Esophagus squamous epithelium (tissue), 5 donors: ENCODE measurements at regions not wholly inside any gene's neighbourhood (a gene's known extent, or its start where the extent isn't known, plus 50 kb on each side); places are given as distances from the start of the nearest gene placed in this dataset.

Experiments used
- DNase-seq: peaks from one replicate; lab custom pipeline; 2025; lab: John Stamatoyannopoulos, UW
- H3K27ac ChIP-seq, 4 donors: fragments of 200-600 bp; sonication (generic); one replicate each; pipeline ENCODE4 v1.5.1; 2016 to 2019; ENCODE audit warnings: mild to moderate bottlenecking in 1 of 4
- H3K27me3 ChIP-seq, 4 donors: fragments of 200-600 bp; sonication (generic); 1 replicate in 3 of 4; 2 replicates in 1 of 4; pipeline versions ENCODE4 v1.5.1 to v1.6.0; 2017 to 2021; ENCODE audit warnings: antibody characterized with exemption in 1 of 4
- H3K36me3 ChIP-seq, 3 donors: fragments of 200-600 bp; sonication (generic); one replicate each; pipeline ENCODE4 v1.5.1; 2016 to 2019
- H3K4me1 ChIP-seq, 3 donors: fragments of 200-600 bp; sonication (generic); one replicate each; pipeline ENCODE4 v1.5.1; 2017 to 2019
- H3K4me3 ChIP-seq, 4 donors: fragments of 200-600 bp; sonication (generic); 1 replicate in 3 of 4; 2 replicates in 1 of 4; pipeline ENCODE4 v1.5.1; 2016 to 2019; ENCODE audit warnings: mild to moderate bottlenecking in 2 of 4, moderate library complexity in 1 of 4
- H3K9me3 ChIP-seq, 3 donors: fragments of 200-600 bp; sonication (generic); one replicate each; pipeline ENCODE4 v1.5.1; 2016 to 2019
- CTCF ChIP-seq, 6 experiments: fragments of 450-650 bp in 4 of 6; fragments of 200-600 bp in 2 of 6; sonication (generic) in 2 of 6; IDR thresholded peaks; one replicate each; pipeline ENCODE4 v1.5.1; 2016 to 2019; ENCODE audit warnings: antibody characterized with exemption in 6 of 6, mild to moderate bottlenecking in 4 of 6, moderate library complexity in 4 of 6
- POLR2A ChIP-seq, 4 donors: fragments of 450-650 bp; IDR thresholded peaks; one replicate each; pipeline ENCODE4 v1.6.1; 2017; ENCODE audit warnings: antibody characterized with exemption in 4 of 4, mild to moderate bottlenecking in 4 of 4, moderate library complexity in 3 of 4
- WGBS, 2 donors: methylation state at CpG; one replicate each; pipeline ENCODE4 v1.1.5; 2018; 5-methylcytosine and 5-hydroxymethylcytosine counted together
- intact Hi-C: fragments of 100-400 bp; cut with DNase I; formaldehyde crosslinking; loops from one replicate; pipeline ENCODE4 v1.15.0; 2022
- donor health status: DM: yes; HTN: yes; CAD: no.

- Histone ChIP-seq H3K36me3 (no peaks in the 10 kb centered on the region), H3K4me1 (no peaks in the 10 kb centered on the region), H3K9me3 (no peaks in the 10 kb centered on the region), H3K4me3 (no peak overlapping the region), H3K27me3 (no peaks in the 10 kb centered on the region), H3K27ac (no peak overlapping the region)
- intact Hi-C loops: no loop called here
- no peak for TF ChIP-seq CTCF (IDR thresholded peaks at IDR 0.05)
- TF ChIP-seq POLR2A (IDR thresholded peaks at IDR 0.05): no peak
- WGBS, 2 donors: 39 to 43% methylated on average over 3 of the region's 3 CpGs
- DNase-seq: no peak
These were observed 175.6 kb downstream of the SUCLG1 start for GRCh38 chr2:84283506-84283905.

GRCh38 chr2:84281510-84281909 lies 177.6 kb downstream of the SUCLG1 start:
- Histone ChIP-seq H3K27ac (no peak overlapping the region), H3K36me3 (no peaks in the 10 kb centered on the region), H3K4me1 (no peaks in the 10 kb centered on the region), H3K4me3 (no peak overlapping the region), H3K9me3 (no peaks in the 10 kb centered on the region), H3K27me3 (no peaks in the 10 kb centered on the region)
- intact Hi-C loops: no loop called here
- no peak for DNase-seq
- 75 to 77% methylated on average over 3 of the region's 3 CpGs for WGBS, 2 donors
- TF ChIP-seq POLR2A (IDR thresholded peaks at IDR 0.05) (no peak), CTCF (IDR thresholded peaks at IDR 0.05) (no peak)

- Histone ChIP-seq H3K4me3 (no peak overlapping the region), H3K27me3 (no peaks in the 10 kb centered on the region), H3K4me1 (no peaks in the 10 kb centered on the region), H3K27ac (no peak overlapping the region), H3K9me3 (no peaks in the 10 kb centered on the region), H3K36me3 (no peaks in the 10 kb centered on the region)
- 45 to 86% methylated on average over 1 of the region's 1 CpG for WGBS, 2 donors
- intact Hi-C loops: no loop called here
- TF ChIP-seq POLR2A (IDR thresholded peaks at IDR 0.05) (no peak), CTCF (IDR thresholded peaks at IDR 0.05) (no peak)
- no peak for DNase-seq
These were observed 178.2 kb downstream of the SUCLG1 start for GRCh38 chr2:84280873-84281272.

GRCh38 chr2:84278386-84278785 lies 180.7 kb downstream of the SUCLG1 start:
- Histone ChIP-seq H3K36me3 (no peaks in the 10 kb centered on the region), H3K9me3 (no peaks in the 10 kb centered on the region), H3K4me1 (no peaks in the 10 kb centered on the region), H3K27ac (no peak overlapping the region), H3K27me3 (no peaks in the 10 kb centered on the region), H3K4me3 (no peak overlapping the region)
- DNase-seq: no peak
- 70 to 72% methylated on average over 2 of the region's 2 CpGs for WGBS, 2 donors
- no peak for TF ChIP-seq POLR2A (IDR thresholded peaks at IDR 0.05)
- no peak for TF ChIP-seq CTCF (IDR thresholded peaks at IDR 0.05)
- intact Hi-C loops: no loop called here

GRCh38 chr2:84276590-84277255 lies 182.4 kb downstream of the SUCLG1 start:
- Histone ChIP-seq H3K27ac (no peak overlapping the region), H3K9me3 (no peaks in the 10 kb centered on the region), H3K4me3 (no peak overlapping the region), H3K4me1 (no peaks in the 10 kb centered on the region), H3K27me3 (no peaks in the 10 kb centered on the region), H3K36me3 (no peaks in the 10 kb centered on the region)
- no peak for DNase-seq
- no peak for TF ChIP-seq POLR2A (IDR thresholded peaks at IDR 0.05)
- TF ChIP-seq CTCF (IDR thresholded peaks at IDR 0.05): no peak
- intact Hi-C loops: no loop called here
